ENCODE measurements at regions not wholly inside any gene's neighbourhood (a gene's known extent, or its start where the extent isn't known, plus 50 kb on each side); places are given as distances from the start of the nearest gene placed in this dataset.

DNA sequence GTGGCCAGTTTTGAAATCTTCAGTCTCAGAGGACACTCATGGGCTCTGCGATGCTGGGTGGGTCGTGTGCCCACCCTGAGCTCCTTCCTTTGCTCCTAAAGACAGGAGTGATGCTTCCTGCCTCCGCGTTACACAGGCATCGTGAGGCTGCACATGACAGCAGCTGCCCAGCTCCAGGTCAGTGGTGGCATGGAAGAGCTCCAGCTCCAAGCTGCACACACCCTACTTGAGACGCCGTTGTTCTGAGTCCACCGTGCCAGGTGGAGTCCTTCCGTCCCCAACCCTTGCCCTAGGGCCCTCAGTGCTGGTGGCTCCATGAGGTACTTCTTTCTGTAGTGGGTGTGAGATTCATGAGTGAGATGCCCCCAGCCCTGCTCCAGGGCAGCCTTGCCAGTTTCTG, 794.1 kb downstream of the BRD1 start:
- CTCF ChIA-PET: no interaction called here
- no peaks in the 10 kb centered on the region for H3K4me1 ChIP-seq (ENCODE audit: control insufficient read depth, insufficient read depth, low read length)

DNA sequence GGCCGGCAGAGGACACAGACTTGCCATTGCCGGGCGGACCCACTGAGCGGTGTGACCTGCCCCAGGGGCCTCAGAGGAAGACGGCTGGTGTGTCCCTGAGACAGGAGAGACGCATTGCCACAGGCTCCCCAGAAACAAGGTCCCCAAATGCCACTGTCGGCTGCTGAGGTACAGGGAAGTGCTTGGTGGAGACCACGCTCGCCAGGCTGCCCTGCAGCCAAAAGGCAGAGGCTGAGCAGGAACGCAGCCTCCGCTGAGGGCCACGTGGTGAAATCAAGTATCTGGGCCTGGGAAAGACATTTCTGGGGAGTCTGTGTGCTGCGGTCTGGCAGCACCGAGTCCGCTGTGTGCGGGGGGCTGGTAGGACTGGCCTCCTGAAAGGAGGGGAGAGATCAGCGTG, 794.9 kb downstream of the BRD1 start:
- Histone ChIP-seq H3K9me3 (ENCODE audit: control insufficient read depth, insufficient read depth, low read depth, low read length) (no peaks in the 10 kb centered on the region), H3K4me3 (ENCODE audit: low read depth in 2 of 2, low read length in 2 of 2) (no peak overlapping the region), H3K36me3 (ENCODE audit: control insufficient read depth, insufficient read depth, low read length) (no peaks in the 10 kb centered on the region), H3K27me3 (ENCODE audit: control insufficient read depth, insufficient read depth, low read length) (no peaks in the 10 kb centered on the region), H3K27ac (ENCODE audit: low read length) (no peak overlapping the region), H3K4me1 (ENCODE audit: control insufficient read depth, insufficient read depth, low read length) (no peaks in the 10 kb centered on the region)
- BruUV-seq (replicated peaks): no TSS peak
- intact Hi-C loops (cut with micrococcal nuclease; ENCODE audit: unreplicated experiment): no loop called here
- TF ChIP-seq REST (IDR thresholded peaks at IDR 0.05; ENCODE audit: insufficient read depth in 1 of 2, low read depth in 2 of 2, low read length in 1 of 2) (no peak), SIN3A (IDR thresholded peaks at IDR 0.05; ENCODE audit: borderline replicate concordance, insufficient read depth, low read depth, low read length) (no peak), CTCF (IDR thresholded peaks at IDR 0.05) (no peak), POLR2AphosphoS5 (IDR thresholded peaks at IDR 0.05; ENCODE audit: low read depth, low read length) (no peak), TCF7L2 (IDR thresholded peaks at IDR 0.05; ENCODE audit: low read depth, low read length) (no peak)
- ChIA-PET CTCF (no interaction called here), POLR2A (no interaction called here)
- DNase-seq (ENCODE audit: low read depth, low spot score) (no peak), ATAC-seq (no peak)
- in situ Hi-C loops (cut with HindIII; ENCODE audit: low pct_unique_long_range_greater_than_20kb, low sequenced_read_pairs): no loop called here

More for the DNA sequence above, 794.1 kb downstream of the BRD1 start:
- Histone ChIP-seq H3K36me3 (ENCODE audit: control insufficient read depth, insufficient read depth, low read length) (no peaks in the 10 kb centered on the region), H3K27me3 (ENCODE audit: control insufficient read depth, insufficient read depth, low read length) (no peaks in the 10 kb centered on the region), H3K4me3 (ENCODE audit: low read depth in 2 of 2, low read length in 2 of 2) (no peak overlapping the region), H3K27ac (ENCODE audit: low read length) (no peak overlapping the region), H3K9me3 (ENCODE audit: control insufficient read depth, insufficient read depth, low read depth, low read length) (no peaks in the 10 kb centered on the region)
- ATAC-seq: no peak
- TF ChIP-seq POLR2AphosphoS5 (IDR thresholded peaks at IDR 0.05; ENCODE audit: low read depth, low read length): no peak
- TF ChIP-seq CTCF (IDR thresholded peaks at IDR 0.05): no peak
- no peak for TF ChIP-seq SIN3A (IDR thresholded peaks at IDR 0.05; ENCODE audit: borderline replicate concordance, insufficient read depth, low read depth, low read length)
- no peak for TF ChIP-seq TCF7L2 (IDR thresholded peaks at IDR 0.05; ENCODE audit: low read depth, low read length)
- TF ChIP-seq REST (IDR thresholded peaks at IDR 0.05; ENCODE audit: insufficient read depth in 1 of 2, low read depth in 2 of 2, low read length in 1 of 2): no peak
- intact Hi-C loops (cut with micrococcal nuclease; ENCODE audit: unreplicated experiment): no loop called here
- no peak for DNase-seq (ENCODE audit: low read depth, low spot score)
- in situ Hi-C loops (cut with HindIII; ENCODE audit: low pct_unique_long_range_greater_than_20kb, low sequenced_read_pairs): no loop called here
- no TSS peak for BruUV-seq (replicated peaks)
- POLR2A ChIA-PET: no interaction called here

Measured in Panc1 (cell line).